ENCODE measurements at regions not wholly inside any gene's neighbourhood (a gene's known extent, or its start where the extent isn't known, plus 50 kb on each side); places are given as distances from the start of the nearest gene placed in this dataset.

DNA sequence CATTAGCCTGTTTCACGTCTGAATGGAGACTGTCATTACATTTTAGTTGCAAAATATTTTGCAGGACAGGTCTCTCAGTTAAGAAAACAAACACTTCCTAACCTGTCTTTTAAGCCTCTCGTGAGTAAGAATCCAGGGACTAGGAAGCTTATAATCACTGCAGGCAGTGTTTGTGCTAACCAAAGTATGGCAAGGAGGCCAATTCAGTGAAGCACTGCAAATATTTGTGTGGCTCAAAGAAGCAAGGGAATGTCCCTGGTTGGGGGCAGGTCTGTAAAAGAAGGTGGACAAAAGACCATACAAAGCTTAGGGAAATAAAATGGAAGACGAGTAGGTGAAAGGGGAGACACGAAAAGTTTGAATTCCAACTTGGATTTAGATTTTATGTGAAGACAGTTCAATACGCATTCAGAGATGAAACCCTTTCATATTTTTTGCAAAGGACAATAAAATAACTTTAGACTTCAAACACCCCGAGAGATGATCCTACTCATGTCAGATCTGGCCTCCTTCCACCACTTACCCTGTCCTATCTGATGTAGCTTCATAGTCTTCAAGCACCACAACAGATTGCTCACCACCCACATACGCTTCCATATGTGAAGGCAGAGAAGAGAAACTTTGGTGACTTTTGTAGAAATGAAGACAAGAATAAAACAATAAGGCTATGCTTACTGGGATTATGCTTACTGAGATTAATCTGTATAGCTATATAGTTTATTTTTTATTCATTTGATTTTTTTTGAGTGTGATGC, 240.9 kb downstream of the TUSC7 start:
- TF ChIP-seq, protein P1, sequence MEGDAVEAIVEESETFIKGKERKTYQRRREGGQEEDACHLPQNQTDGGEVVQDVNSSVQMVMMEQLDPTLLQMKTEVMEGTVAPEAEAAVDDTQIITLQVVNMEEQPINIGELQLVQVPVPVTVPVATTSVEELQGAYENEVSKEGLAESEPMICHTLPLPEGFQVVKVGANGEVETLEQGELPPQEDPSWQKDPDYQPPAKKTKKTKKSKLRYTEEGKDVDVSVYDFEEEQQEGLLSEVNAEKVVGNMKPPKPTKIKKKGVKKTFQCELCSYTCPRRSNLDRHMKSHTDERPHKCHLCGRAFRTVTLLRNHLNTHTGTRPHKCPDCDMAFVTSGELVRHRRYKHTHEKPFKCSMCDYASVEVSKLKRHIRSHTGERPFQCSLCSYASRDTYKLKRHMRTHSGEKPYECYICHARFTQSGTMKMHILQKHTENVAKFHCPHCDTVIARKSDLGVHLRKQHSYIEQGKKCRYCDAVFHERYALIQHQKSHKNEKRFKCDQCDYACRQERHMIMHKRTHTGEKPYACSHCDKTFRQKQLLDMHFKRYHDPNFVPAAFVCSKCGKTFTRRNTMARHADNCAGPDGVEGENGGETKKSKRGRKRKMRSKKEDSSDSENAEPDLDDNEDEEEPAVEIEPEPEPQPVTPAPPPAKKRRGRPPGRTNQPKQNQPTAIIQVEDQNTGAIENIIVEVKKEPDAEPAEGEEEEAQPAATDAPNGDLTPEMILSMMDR (IDR thresholded peaks at IDR 0.05; ENCODE audit: insufficient read depth, low read depth, low read length): no peak
- TF ChIP-seq EZH2 (IDR thresholded peaks at IDR 0.05; ENCODE audit: insufficient read depth, low read length): no peak

Measured in astrocyte (in vitro differentiated cells and primary cell).